Non-pigmented ciliary epithelial cell (primary cell): ENCODE measurements at regions not wholly inside any gene's neighbourhood (a gene's known extent, or its start where the extent isn't known, plus 50 kb on each side); places are given as distances from the start of the nearest gene placed in this dataset.
A peak's percentile ranks its signal among the peaks of the same experiment; 100 is the strongest.

Source experiments
- DNase-seq: peaks from one replicate; pipeline ENCODE4 v3.0.0-alpha.2; 2010; ENCODE audit warnings: low read depth

- DNase-seq, result no peak
Measured at GRCh38 chr5:29949301-29949872, 1244.1 kb upstream of the CDH6 start.

GRCh38 chr5:29944327-29944726 lies 1249.2 kb upstream of the CDH6 start:
- DNase-seq, result no peak

- DNase-seq, result peak; percentile 23
Measured at GRCh38 chr5:29942089-29942488, 1251.4 kb upstream of the CDH6 start.

GRCh38 chr5:29939988-29940387 lies 1253.5 kb upstream of the CDH6 start:
- DNase-seq, result no peak

GRCh38 chr5:29935371-29935770 lies 1258.1 kb upstream of the CDH6 start:
- no peak for DNase-seq

GRCh38 chr5:29930316-29930715 lies 1263.2 kb upstream of the CDH6 start:
- DNase-seq, result no peak

GRCh38 chr5:29924107-29924506 lies 1269.4 kb upstream of the CDH6 start:
- peak; percentile 14 for DNase-seq

GRCh38 chr5:29905626-29906353 lies 1287.7 kb upstream of the CDH6 start:
- DNase-seq, result no peak

- DNase-seq, result no peak
Measured at GRCh38 chr5:29902859-29903258, 1290.6 kb upstream of the CDH6 start.

- DNase-seq, result no peak
Measured at GRCh38 chr5:29899583-29899982, 1293.9 kb upstream of the CDH6 start.

- DNase-seq, result no peak
Measured at GRCh38 chr5:29897916-29898315, 1295.6 kb upstream of the CDH6 start.

GRCh38 chr5:29896646-29897045 lies 1296.8 kb upstream of the CDH6 start:
- DNase-seq, result no peak

- no peak for DNase-seq
Measured at GRCh38 chr5:29894668-29895067, 1298.8 kb upstream of the CDH6 start.

GRCh38 chr5:29889051-29889450 lies 1304.4 kb upstream of the CDH6 start:
- DNase-seq, result no peak

GRCh38 chr5:29885595-29885994 lies 1307.9 kb upstream of the CDH6 start:
- DNase-seq, result no peak

- DNase-seq, result no peak
Measured at GRCh38 chr5:29882036-29882435, 1311.5 kb upstream of the CDH6 start.

- DNase-seq, result no peak
Measured at GRCh38 chr5:29879401-29879800, 1314.1 kb upstream of the CDH6 start.

- DNase-seq, result no peak
Measured at GRCh38 chr5:29878599-29878998, 1314.9 kb upstream of the CDH6 start.

- DNase-seq, result no peak
Measured at GRCh38 chr5:29867155-29867554, 1326.3 kb upstream of the CDH6 start.

GRCh38 chr5:29853711-29854220 lies 1339.7 kb upstream of the CDH6 start:
- no peak for DNase-seq

- DNase-seq, result no peak
Measured at GRCh38 chr5:29852329-29852728, 1341.2 kb upstream of the CDH6 start.

GRCh38 chr5:29845206-29845605 lies 1348.3 kb upstream of the CDH6 start:
- DNase-seq, result no peak

- no peak for DNase-seq
Measured at GRCh38 chr5:29833394-29833793, 1360.1 kb upstream of the CDH6 start.

- DNase-seq, result no peak
Measured at GRCh38 chr5:29822521-29822920, 1371.0 kb upstream of the CDH6 start.
